GM20000 (cell line): ENCODE measurements at regions not wholly inside any gene's neighbourhood (a gene's known extent, or its start where the extent isn't known, plus 50 kb on each side); places are given as distances from the start of the nearest gene placed in this dataset.
A peak's percentile ranks its signal among the peaks of the same experiment; 100 is the strongest.

Source experiments
- DNase-seq: peaks from one replicate; pipeline ENCODE4 v3.0.0; 2012; ENCODE audit warnings: low spot score
- TF ChIP-seq, protein P1 (sequence below): IDR thresholded peaks from 2 replicates; pipeline ENCODE4 v1.5.1; 2012; ENCODE audit warnings: mild to moderate bottlenecking, control low read depth; ENCODE audit errors: extremely low read depth, missing control alignments

DNA sequence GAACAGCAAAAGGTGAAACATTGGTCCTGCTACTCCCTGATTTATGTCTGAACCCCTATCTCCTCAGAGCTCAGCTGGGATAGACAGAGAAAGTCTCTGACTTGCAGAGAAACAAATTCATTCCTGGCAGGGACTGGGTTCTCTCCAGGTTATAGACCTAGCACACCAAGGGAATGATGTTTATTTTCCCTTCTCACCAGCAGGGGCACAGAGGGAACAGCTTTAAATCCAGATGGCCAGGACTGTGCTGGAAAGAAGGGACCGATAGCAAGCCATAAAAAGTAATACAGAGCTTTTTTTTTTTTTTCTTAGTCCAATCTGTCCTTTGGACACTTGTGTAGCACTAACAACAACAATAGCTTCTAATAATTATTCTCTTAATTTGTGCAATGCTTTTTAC lies 141.1 kb upstream of the C9orf72 start:
- TF ChIP-seq, protein P1, sequence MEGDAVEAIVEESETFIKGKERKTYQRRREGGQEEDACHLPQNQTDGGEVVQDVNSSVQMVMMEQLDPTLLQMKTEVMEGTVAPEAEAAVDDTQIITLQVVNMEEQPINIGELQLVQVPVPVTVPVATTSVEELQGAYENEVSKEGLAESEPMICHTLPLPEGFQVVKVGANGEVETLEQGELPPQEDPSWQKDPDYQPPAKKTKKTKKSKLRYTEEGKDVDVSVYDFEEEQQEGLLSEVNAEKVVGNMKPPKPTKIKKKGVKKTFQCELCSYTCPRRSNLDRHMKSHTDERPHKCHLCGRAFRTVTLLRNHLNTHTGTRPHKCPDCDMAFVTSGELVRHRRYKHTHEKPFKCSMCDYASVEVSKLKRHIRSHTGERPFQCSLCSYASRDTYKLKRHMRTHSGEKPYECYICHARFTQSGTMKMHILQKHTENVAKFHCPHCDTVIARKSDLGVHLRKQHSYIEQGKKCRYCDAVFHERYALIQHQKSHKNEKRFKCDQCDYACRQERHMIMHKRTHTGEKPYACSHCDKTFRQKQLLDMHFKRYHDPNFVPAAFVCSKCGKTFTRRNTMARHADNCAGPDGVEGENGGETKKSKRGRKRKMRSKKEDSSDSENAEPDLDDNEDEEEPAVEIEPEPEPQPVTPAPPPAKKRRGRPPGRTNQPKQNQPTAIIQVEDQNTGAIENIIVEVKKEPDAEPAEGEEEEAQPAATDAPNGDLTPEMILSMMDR = no peak
- no peak for DNase-seq

- TF ChIP-seq, protein P1 = no peak
- no peak for DNase-seq
Measured at GRCh38 chr9:27715651-27716050, 142.4 kb upstream of the C9orf72 start.

DNA sequence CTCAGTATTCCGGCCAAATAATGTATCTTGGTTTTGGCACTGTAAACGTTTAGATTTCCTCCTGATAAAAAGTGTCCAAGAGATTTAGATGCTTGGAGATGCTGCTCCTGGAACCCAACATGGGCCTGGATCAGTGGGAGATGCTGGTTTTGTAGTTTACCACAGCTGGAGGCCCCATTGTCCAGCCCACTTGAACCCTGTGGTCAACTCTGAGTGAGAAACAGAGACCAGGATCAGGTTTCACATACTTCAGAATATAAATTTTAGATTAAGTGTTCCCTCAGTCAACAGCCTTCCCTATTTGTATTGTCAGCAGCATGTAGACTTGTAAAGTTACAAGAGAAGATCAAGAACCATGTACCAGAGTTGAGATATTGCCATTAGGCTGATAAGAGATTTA lies 144.7 kb upstream of the C9orf72 start:
- no peak for DNase-seq
- TF ChIP-seq, protein P1 = no peak

GRCh38 chr9:27719711-27720110 lies 146.4 kb upstream of the C9orf72 start:
- TF ChIP-seq, protein P1 = no peak
- DNase-seq = no peak

- TF ChIP-seq, protein P1 = no peak
- no peak for DNase-seq
Measured at GRCh38 chr9:27722866-27723265, 149.6 kb upstream of the C9orf72 start.

GRCh38 chr9:27726244-27727081 lies 153.2 kb upstream of the C9orf72 start:
- peak; percentile 30 for DNase-seq
- TF ChIP-seq, protein P1 = peak; percentile 80

DNA sequence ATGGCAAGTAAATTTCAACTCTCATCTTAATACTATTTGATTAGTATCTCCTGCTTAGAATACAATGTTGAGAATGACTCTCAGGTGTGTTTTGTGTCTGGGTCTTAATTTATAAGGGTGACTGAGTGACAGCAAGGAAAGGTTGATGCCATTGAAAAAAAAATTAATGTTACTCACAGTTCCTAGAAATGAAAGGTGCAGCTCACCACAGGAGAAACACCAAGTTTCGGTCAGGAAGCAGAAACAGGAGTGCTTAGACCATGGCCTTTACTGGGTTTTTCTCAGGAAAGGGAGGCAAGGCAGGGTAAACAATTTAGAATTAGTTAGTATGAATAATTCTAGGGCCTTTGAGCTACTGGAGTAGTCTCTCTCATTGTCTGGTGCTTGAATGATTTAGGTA lies 159.2 kb upstream of the C9orf72 start:
- TF ChIP-seq, protein P1 = no peak
- no peak for DNase-seq
